Neural cell (in vitro differentiated cells): ENCODE measurements at regions not wholly inside any gene's neighbourhood (a gene's known extent, or its start where the extent isn't known, plus 50 kb on each side); places are given as distances from the start of the nearest gene placed in this dataset.
"Not testable (repeated sequence)": the region's sequence is repeated elsewhere in the genome, so short reads cannot be mapped to it uniquely, and the experiment has no call there.

ENCODE experiments used
- H2AFZ ChIP-seq: fragments of 200-600, 300-800 bp; sonication (generic), shearing (Covaris generic); 2 replicates; pipeline ENCODE4 v1.6.0; 2014; ENCODE audit warnings: low read depth, mild to moderate bottlenecking, antibody characterized with exemption, low read length, moderate library complexity
- H3F3A ChIP-seq: fragments of 200-600 bp; shearing (Covaris generic); 2 replicates; pipeline ENCODE4 v1.6.1; 2016; ENCODE audit warnings: mild to moderate bottlenecking, moderate library complexity, mixed read lengths, antibody characterized with exemption, low read length; ENCODE audit not compliant: insufficient read depth, poor library complexity, severe bottlenecking
- H3K27ac ChIP-seq: fragments of 200-600, 300-800 bp; sonication (generic), shearing (Covaris generic); 2 replicates; pipeline ENCODE4 v1.5.1; 2014; ENCODE audit warnings: mild to moderate bottlenecking, low read length, moderate library complexity
- H3K27me3 ChIP-seq: fragments of 300-800, 200-600 bp; sonication (generic), shearing (Covaris generic); 2 replicates; pipeline ENCODE4 v1.6.0; 2014; ENCODE audit warnings: mild to moderate bottlenecking, low read depth, low read length, moderate library complexity; ENCODE audit not compliant: insufficient read depth
- H3K36me3 ChIP-seq: fragments of 300-800, 200-600 bp; sonication (generic), shearing (Covaris generic); 2 replicates; pipeline ENCODE4 v1.5.1; 2014; ENCODE audit warnings: mild to moderate bottlenecking, antibody characterized with exemption, low read length, moderate library complexity; ENCODE audit not compliant: insufficient read depth
- H3K4me2 ChIP-seq: fragments of 300-800, 200-600 bp; sonication (generic), shearing (Covaris generic); 2 replicates; pipeline ENCODE4 v1.6.0; 2014; ENCODE audit warnings: mild to moderate bottlenecking, low read length
- H3K4me3 ChIP-seq: fragments of 300-800, 200-600 bp; sonication (generic), shearing (Covaris generic); 2 replicates; pipeline ENCODE4 v1.5.1; 2014; ENCODE audit warnings: mild to moderate bottlenecking, low read length, moderate library complexity
- H3K79me2 ChIP-seq: fragments of 200-600 bp; shearing (Covaris generic); replicated peaks from 2 replicates; pipeline ENCODE4 v1.6.0; 2014; ENCODE audit warnings: mild to moderate bottlenecking, low read length, moderate library complexity; ENCODE audit not compliant: insufficient read depth
- H3K9ac ChIP-seq: fragments of 300-800, 200-600 bp; sonication (generic), shearing (Covaris generic); 2 replicates; pipeline ENCODE4 v1.6.1; 2016; ENCODE audit warnings: mild to moderate bottlenecking, low read length, mixed read lengths
- H3K9me2 ChIP-seq: fragments of 200-600 bp; shearing (Covaris generic); 2 replicates; pipeline ENCODE4 v1.6.1; 2016; ENCODE audit warnings: mild to moderate bottlenecking, low read length, mixed read lengths; ENCODE audit not compliant: insufficient read depth
- H3K9me3 ChIP-seq: fragments of 200-600, 300-800 bp; sonication (generic), shearing (Covaris generic); 2 replicates; pipeline ENCODE4 v1.6.1; 2016; ENCODE audit warnings: mild to moderate bottlenecking, mixed run types, low read length, moderate library complexity, mixed read lengths
- H4K20me1 ChIP-seq: fragments of 200-600 bp; shearing (Covaris generic); 2 replicates; pipeline ENCODE4 v1.6.1; 2016; ENCODE audit warnings: mild to moderate bottlenecking, mixed run types; ENCODE audit not compliant: insufficient read depth
- EP300 ChIP-seq: fragments of 450-650 bp; conservative IDR thresholded peaks from 2 replicates; pipeline ENCODE4 v1.6.1; 2014; ENCODE audit warnings: antibody characterized with exemption, mild to moderate bottlenecking, moderate library complexity; ENCODE audit not compliant: poor library complexity, severe bottlenecking
- EZH2 ChIP-seq: fragments of 200-600, 300-800 bp; shearing (Covaris generic), sonication (generic); IDR thresholded peaks from 2 replicates; pipeline ENCODE4 v1.6.1; 2014; ENCODE audit warnings: antibody characterized with exemption, low read length, borderline replicate concordance, mild to moderate bottlenecking; ENCODE audit not compliant: insufficient read depth, poor library complexity, severe bottlenecking
- MXI1 ChIP-seq: fragments of 450-650 bp; conservative IDR thresholded peaks from 2 replicates; pipeline ENCODE4 v1.6.1; 2014; ENCODE audit warnings: antibody characterized with exemption, mild to moderate bottlenecking; ENCODE audit not compliant: poor library complexity, severe bottlenecking
- POLR2AphosphoS5 ChIP-seq: IDR thresholded peaks from 2 replicates; pipeline ENCODE4 v1.6.1; 2012
- RAD21 ChIP-seq: fragments of 450-650 bp; conservative IDR thresholded peaks from 2 replicates; pipeline ENCODE4 v1.6.1; 2014; ENCODE audit warnings: antibody characterized with exemption, mild to moderate bottlenecking, moderate library complexity
- SMC3 ChIP-seq: fragments of 450-650 bp; conservative IDR thresholded peaks from 2 replicates; pipeline ENCODE4 v1.6.1; 2014; ENCODE audit warnings: antibody characterized with exemption, mild to moderate bottlenecking, moderate library complexity; ENCODE audit not compliant: poor library complexity
- TF ChIP-seq, protein P1 (sequence below): IDR thresholded peaks from 2 replicates; pipeline ENCODE4 v1.6.1; 2012; ENCODE audit warnings: borderline replicate concordance
- TF ChIP-seq, protein P2 (sequence below): fragments of 450-650 bp; IDR thresholded peaks from 2 replicates; pipeline ENCODE4 v1.5.1; 2014; ENCODE audit warnings: antibody characterized with exemption, mild to moderate bottlenecking, moderate library complexity; ENCODE audit not compliant: poor library complexity, severe bottlenecking

DNA sequence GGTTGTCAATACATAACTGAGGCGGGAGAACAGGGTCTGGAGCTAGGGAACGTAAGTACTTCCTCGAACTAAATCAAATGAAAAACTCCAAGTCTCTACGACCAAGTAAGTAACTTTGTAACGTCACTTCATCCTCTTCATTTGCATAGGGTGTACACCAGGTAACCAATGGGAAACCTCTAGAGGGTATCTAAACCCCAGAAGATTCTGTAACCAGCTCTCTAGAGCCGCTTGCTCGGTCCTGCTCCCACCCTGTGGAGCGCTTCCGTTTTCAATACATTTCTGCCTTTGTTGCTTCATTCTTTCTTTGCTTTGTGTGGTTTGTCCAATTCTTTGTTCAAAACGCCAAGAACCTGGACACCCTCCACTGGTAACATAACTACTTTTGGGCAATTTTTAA, 133.5 kb upstream of the TMEM170B start:
- Histone ChIP-seq H3K9ac (no peak overlapping the region), H3K27me3 (no peaks in the 10 kb centered on the region), H3K27ac (no peak overlapping the region), H3F3A (no peaks in the 10 kb centered on the region), H4K20me1 (no peaks in the 10 kb centered on the region), H3K4me2 (no peak overlapping the region), H3K4me3 (no peak overlapping the region), H3K9me3 (no peaks in the 10 kb centered on the region), H2AFZ (no peak overlapping the region), H3K9me2 (no peaks in the 10 kb centered on the region), H3K79me2 (no peaks in the 10 kb centered on the region), H3K36me3 (no peaks in the 10 kb centered on the region)
- no peak for TF ChIP-seq EP300
- TF ChIP-seq RAD21: no peak
- TF ChIP-seq, protein P1, sequence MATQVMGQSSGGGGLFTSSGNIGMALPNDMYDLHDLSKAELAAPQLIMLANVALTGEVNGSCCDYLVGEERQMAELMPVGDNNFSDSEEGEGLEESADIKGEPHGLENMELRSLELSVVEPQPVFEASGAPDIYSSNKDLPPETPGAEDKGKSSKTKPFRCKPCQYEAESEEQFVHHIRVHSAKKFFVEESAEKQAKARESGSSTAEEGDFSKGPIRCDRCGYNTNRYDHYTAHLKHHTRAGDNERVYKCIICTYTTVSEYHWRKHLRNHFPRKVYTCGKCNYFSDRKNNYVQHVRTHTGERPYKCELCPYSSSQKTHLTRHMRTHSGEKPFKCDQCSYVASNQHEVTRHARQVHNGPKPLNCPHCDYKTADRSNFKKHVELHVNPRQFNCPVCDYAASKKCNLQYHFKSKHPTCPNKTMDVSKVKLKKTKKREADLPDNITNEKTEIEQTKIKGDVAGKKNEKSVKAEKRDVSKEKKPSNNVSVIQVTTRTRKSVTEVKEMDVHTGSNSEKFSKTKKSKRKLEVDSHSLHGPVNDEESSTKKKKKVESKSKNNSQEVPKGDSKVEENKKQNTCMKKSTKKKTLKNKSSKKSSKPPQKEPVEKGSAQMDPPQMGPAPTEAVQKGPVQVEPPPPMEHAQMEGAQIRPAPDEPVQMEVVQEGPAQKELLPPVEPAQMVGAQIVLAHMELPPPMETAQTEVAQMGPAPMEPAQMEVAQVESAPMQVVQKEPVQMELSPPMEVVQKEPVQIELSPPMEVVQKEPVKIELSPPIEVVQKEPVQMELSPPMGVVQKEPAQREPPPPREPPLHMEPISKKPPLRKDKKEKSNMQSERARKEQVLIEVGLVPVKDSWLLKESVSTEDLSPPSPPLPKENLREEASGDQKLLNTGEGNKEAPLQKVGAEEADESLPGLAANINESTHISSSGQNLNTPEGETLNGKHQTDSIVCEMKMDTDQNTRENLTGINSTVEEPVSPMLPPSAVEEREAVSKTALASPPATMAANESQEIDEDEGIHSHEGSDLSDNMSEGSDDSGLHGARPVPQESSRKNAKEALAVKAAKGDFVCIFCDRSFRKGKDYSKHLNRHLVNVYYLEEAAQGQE: no peak
- TF ChIP-seq EZH2: no peak
- TF ChIP-seq, protein P2, sequence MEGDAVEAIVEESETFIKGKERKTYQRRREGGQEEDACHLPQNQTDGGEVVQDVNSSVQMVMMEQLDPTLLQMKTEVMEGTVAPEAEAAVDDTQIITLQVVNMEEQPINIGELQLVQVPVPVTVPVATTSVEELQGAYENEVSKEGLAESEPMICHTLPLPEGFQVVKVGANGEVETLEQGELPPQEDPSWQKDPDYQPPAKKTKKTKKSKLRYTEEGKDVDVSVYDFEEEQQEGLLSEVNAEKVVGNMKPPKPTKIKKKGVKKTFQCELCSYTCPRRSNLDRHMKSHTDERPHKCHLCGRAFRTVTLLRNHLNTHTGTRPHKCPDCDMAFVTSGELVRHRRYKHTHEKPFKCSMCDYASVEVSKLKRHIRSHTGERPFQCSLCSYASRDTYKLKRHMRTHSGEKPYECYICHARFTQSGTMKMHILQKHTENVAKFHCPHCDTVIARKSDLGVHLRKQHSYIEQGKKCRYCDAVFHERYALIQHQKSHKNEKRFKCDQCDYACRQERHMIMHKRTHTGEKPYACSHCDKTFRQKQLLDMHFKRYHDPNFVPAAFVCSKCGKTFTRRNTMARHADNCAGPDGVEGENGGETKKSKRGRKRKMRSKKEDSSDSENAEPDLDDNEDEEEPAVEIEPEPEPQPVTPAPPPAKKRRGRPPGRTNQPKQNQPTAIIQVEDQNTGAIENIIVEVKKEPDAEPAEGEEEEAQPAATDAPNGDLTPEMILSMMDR: no peak

DNA sequence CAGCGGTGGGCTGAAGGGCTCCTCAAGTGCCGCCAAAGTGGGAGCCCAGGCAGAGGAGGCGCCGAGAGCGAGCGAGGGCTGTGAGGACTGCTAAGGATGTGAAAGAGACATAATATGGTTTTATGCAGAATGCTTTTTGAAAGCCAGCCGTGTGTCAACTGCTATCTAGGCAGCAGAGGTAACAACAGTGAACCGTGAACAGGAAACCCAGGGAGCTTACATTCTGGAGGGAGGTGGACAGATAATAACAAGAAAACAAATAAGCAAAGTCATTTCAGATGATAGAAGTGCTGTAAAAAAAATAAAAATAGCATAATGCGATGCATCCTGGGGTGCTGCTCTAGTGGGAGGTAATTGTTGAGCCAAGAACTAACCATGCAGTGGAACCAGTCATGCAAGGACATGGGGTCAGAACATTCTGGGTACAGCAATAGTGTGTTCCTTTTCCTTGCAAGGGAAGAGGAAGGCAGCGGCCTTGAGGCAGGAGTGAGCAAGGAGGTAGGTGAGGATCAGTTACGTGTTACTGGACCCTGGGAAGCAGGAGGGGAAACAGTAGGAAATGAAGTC, 134.4 kb upstream of the TMEM170B start:
- no peak overlapping the region for H3K27ac ChIP-seq

DNA sequence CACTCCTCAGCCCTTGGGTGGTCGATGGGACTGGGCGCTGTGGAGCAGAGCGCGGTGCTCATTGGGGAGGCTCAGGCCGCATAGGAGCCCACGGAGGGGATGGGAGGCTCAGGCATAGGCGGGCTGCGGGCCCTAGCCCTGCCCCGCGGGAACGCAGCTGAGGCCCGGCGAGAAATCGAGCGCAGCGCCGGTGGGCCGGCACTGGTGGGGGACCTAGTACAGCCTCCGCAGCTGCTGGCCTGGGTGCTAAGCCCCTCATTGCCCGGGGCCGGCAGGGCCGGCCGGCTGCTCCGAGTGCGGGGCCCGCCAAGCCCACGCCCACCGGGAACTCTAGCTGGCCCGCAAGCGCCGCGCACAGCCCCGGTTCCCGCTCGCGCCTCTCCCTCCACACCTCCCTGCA, 135.0 kb upstream of the TMEM170B start:
- not testable (repeated sequence) for H2AFZ ChIP-seq, H3K4me3 ChIP-seq, H3K27ac ChIP-seq, H3K79me2 ChIP-seq, H3K36me3 ChIP-seq, H3F3A ChIP-seq, H3K4me2 ChIP-seq, H4K20me1 ChIP-seq, H3K27me3 ChIP-seq, H3K9me2 ChIP-seq, H3K9me3 ChIP-seq, H3K9ac ChIP-seq

More for the DNA sequence above, 134.4 kb upstream of the TMEM170B start:
- Histone ChIP-seq H2AFZ (no peak overlapping the region), H3K79me2 (no peaks in the 10 kb centered on the region), H3K9ac (no peak overlapping the region), H3K4me2 (no peak overlapping the region), H3K36me3 (no peaks in the 10 kb centered on the region), H3F3A (no peaks in the 10 kb centered on the region), H4K20me1 (no peaks in the 10 kb centered on the region), H3K4me3 (no peak overlapping the region), H3K9me2 (no peaks in the 10 kb centered on the region), H3K27me3 (no peaks in the 10 kb centered on the region), H3K9me3 (no peaks in the 10 kb centered on the region)
- TF ChIP-seq EZH2 (no peak), EP300 (no peak), SMC3 (no peak), MXI1 (no peak), POLR2AphosphoS5 (no peak)

DNA sequence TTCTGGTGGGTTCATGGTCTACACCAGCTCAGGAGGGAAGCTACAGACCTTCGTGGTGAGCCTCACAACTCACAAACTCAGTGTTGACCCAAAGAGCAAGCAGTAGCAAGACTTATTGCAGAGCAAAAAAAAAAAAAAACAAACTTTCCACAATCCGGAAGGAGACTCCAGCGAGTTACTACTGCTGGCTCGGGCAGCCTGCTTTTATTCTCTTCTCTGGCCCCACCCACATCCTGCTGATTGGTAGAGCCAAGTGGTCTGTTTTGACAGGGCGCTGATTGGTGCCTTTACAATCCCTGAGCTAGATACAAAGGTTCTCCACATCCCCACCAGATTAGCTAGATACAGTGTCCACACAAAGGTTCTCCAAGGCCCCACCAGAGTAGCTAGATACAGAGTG, 135.6 kb upstream of the TMEM170B start:
- H3K9ac ChIP-seq, H3K36me3 ChIP-seq, H3K4me2 ChIP-seq, H3K27me3 ChIP-seq, H3K27ac ChIP-seq, H3F3A ChIP-seq, H3K4me3 ChIP-seq, H2AFZ ChIP-seq, H4K20me1 ChIP-seq, H3K9me2 ChIP-seq, H3K9me3 ChIP-seq, H3K79me2 ChIP-seq: not testable (repeated sequence)
